K562 (cell line): ENCODE measurements at regions not wholly inside any gene's neighbourhood (a gene's known extent, or its start where the extent isn't known, plus 50 kb on each side); places are given as distances from the start of the nearest gene placed in this dataset.
A peak's percentile ranks its signal among the peaks of the same experiment; 100 is the strongest.

Source experiments
- ARID2 ChIP-seq: fragments of 450-650 bp; IDR thresholded peaks from 2 replicates; pipeline ENCODE4 v1.6.1; 2017; ENCODE audit warnings: antibody characterized with exemption, mild to moderate bottlenecking
- CBFA2T3 ChIP-seq: fragments of 450-650 bp; IDR thresholded peaks from 2 replicates; pipeline ENCODE4 v1.6.1; 2017
- CBX8 ChIP-seq: fragments of 200-600 bp; sonication (generic); IDR thresholded peaks from 2 replicates; pipeline ENCODE4 v1.6.1; 2012; ENCODE audit warnings: borderline replicate concordance, mixed run types, low read depth, mild to moderate bottlenecking, moderate library complexity, mixed read lengths, low read length, control low read depth, inconsistent platforms; ENCODE audit not compliant: poor library complexity, severe bottlenecking; ENCODE audit errors: extremely low read depth
- E2F3 ChIP-seq: fragments of 250-450 bp; sonication (Bioruptor Pico); IDR thresholded peaks from 2 replicates; pipeline ENCODE4 v1.4.0; 2020; ENCODE audit warnings: mild to moderate bottlenecking
- EP400 ChIP-seq: fragments of 450-650 bp; IDR thresholded peaks from 2 replicates; pipeline ENCODE4 v1.6.1; 2017; ENCODE audit warnings: antibody characterized with exemption, mild to moderate bottlenecking, moderate library complexity
- FOXA1 ChIP-seq: fragments of 450-650 bp; IDR thresholded peaks from 2 replicates; pipeline ENCODE4 v1.6.1; 2016; ENCODE audit warnings: mild to moderate bottlenecking, borderline replicate concordance
- HDAC3 ChIP-seq: fragments of 450-650 bp; IDR thresholded peaks from 2 replicates; pipeline ENCODE4 v1.6.1; 2018; ENCODE audit warnings: borderline replicate concordance, mild to moderate bottlenecking, moderate library complexity; ENCODE audit not compliant: partially characterized antibody
- HEY1 ChIP-seq: fragments of 250-450 bp; sonication (Bioruptor Pico); IDR thresholded peaks from 2 replicates; pipeline ENCODE4 v1.5.0; 2020; ENCODE audit warnings: mild to moderate bottlenecking, moderate library complexity, borderline replicate concordance
- JUND ChIP-seq, 2 experiments: IDR thresholded peaks; 2 replicates in 1 of 2; 3 replicates in 1 of 2; pipeline ENCODE4 v1.6.1; 2011; ENCODE audit warnings: borderline replicate concordance in 2 of 2, low read depth in 2 of 2, low read length in 2 of 2, improper control_type of control experiment in 1 of 2, missing biosample characterization in 1 of 2, missing genetic modification characterization in 1 of 2, missing genetic modification reagents in 1 of 2
- KDM1A ChIP-seq, 2 experiments: fragments of 450-650 bp; IDR thresholded peaks; 2 replicates each; pipeline ENCODE4 v1.6.1; 2016; ENCODE audit warnings: mild to moderate bottlenecking in 2 of 2
- KLF13 ChIP-seq: fragments of 450-650 bp; IDR thresholded peaks from 2 replicates; pipeline ENCODE4 v1.6.1; 2016; ENCODE audit warnings: missing genetic modification characterization, low read depth, mild to moderate bottlenecking, missing compliant biosample characterization, moderate library complexity, borderline replicate concordance
- KLF16 ChIP-seq: IDR thresholded peaks from 2 replicates; pipeline ENCODE4 v1.6.1; 2016; ENCODE audit warnings: antibody characterized with exemption
- MED1 ChIP-seq: sonication (generic); formaldehyde crosslinking; IDR thresholded peaks from 2 replicates; pipeline ENCODE4 v1.8.1; 2023; ENCODE audit warnings: missing genetic modification reagents, borderline replicate concordance
- MEIS2 ChIP-seq: fragments of 450-650 bp; IDR thresholded peaks from 2 replicates; pipeline ENCODE4 v1.6.1; 2014; ENCODE audit warnings: mild to moderate bottlenecking; ENCODE audit not compliant: partially characterized antibody
- PML ChIP-seq: IDR thresholded peaks from 2 replicates; pipeline ENCODE4 v1.6.1; 2012; ENCODE audit warnings: low read length, inconsistent platforms
- PRMT5 ChIP-seq: sonication (generic); formaldehyde crosslinking; IDR thresholded peaks from 2 replicates; pipeline ENCODE4 v1.5.0; 2020; ENCODE audit warnings: missing genetic modification reagents
- RNF2 ChIP-seq: sonication (generic); IDR thresholded peaks from 2 replicates; pipeline ENCODE4 v1.6.1; 2016
- SMAD4 ChIP-seq: fragments of 250-450 bp; sonication (Bioruptor Pico); conservative IDR thresholded peaks from 2 replicates; pipeline ENCODE4 v1.8.0; 2021; ENCODE audit warnings: inconsistent platforms, mild to moderate bottlenecking, moderate library complexity
- TAF9B ChIP-seq: fragments of 450-650 bp; IDR thresholded peaks from 2 replicates; pipeline ENCODE4 v1.6.1; 2018; ENCODE audit warnings: mild to moderate bottlenecking; ENCODE audit not compliant: partially characterized antibody
- TBL1XR1 ChIP-seq, 2 experiments: IDR thresholded peaks; 2 replicates each; pipeline ENCODE4 v1.6.1; 2012; ENCODE audit warnings: improper control_type of control experiment in 2 of 2, low read length in 2 of 2, mild to moderate bottlenecking in 1 of 2
- ZBTB1 ChIP-seq: sonication (generic); formaldehyde crosslinking; IDR thresholded peaks from 2 replicates; pipeline ENCODE4 v1.8.1; 2023; ENCODE audit warnings: missing genetic modification reagents, low read depth, mild to moderate bottlenecking, borderline replicate concordance
- ZEB2 ChIP-seq: fragments of 450-650 bp; IDR thresholded peaks from 2 replicates; pipeline ENCODE4 v1.6.1; 2016
- ZKSCAN3 ChIP-seq: fragments of 250-450 bp; sonication (Bioruptor Pico); IDR thresholded peaks from 2 replicates; pipeline ENCODE4 v1.4.0; 2020
- ZNF134 ChIP-seq: fragments of 250-450 bp; sonication (Bioruptor Pico); conservative IDR thresholded peaks from 2 replicates; pipeline ENCODE4 v1.4.0; 2020
- ZNF23 ChIP-seq: fragments of 250-450 bp; sonication (Bioruptor Pico); IDR thresholded peaks from 2 replicates; pipeline ENCODE4 v1.4.0; 2020; ENCODE audit warnings: mild to moderate bottlenecking
- ZNF384 ChIP-seq: IDR thresholded peaks from 2 replicates; pipeline ENCODE4 v1.6.1; 2012; ENCODE audit warnings: low read depth, low read length, improper control_type of control experiment
- ZNF766 ChIP-seq: fragments of 200-800 bp; sonication (Bioruptor generic); conservative IDR thresholded peaks from 2 replicates; pipeline ENCODE4 v1.6.1; 2016; ENCODE audit warnings: missing genetic modification characterization, missing compliant biosample characterization
- TF ChIP-seq, protein P1 (sequence below): fragments of 450-650 bp; formaldehyde crosslinking; IDR thresholded peaks from 2 replicates; pipeline ENCODE4 v1.4.0; 2020; ENCODE audit warnings: mild to moderate bottlenecking, moderate library complexity
- TF ChIP-seq, protein P2 (sequence below), 2 experiments: fragments of 450-650 bp in 1 of 2; sonication (generic) in 1 of 2; formaldehyde crosslinking in 1 of 2; IDR thresholded peaks in 1 of 2; conservative IDR thresholded peaks in 1 of 2; 2 replicates each; pipeline versions ENCODE4 v1.6.1 to v1.8.1; 2016 to 2023; ENCODE audit warnings: mild to moderate bottlenecking in 2 of 2, moderate library complexity in 2 of 2, inconsistent platforms in 1 of 2, missing genetic modification reagents in 1 of 2

DNA sequence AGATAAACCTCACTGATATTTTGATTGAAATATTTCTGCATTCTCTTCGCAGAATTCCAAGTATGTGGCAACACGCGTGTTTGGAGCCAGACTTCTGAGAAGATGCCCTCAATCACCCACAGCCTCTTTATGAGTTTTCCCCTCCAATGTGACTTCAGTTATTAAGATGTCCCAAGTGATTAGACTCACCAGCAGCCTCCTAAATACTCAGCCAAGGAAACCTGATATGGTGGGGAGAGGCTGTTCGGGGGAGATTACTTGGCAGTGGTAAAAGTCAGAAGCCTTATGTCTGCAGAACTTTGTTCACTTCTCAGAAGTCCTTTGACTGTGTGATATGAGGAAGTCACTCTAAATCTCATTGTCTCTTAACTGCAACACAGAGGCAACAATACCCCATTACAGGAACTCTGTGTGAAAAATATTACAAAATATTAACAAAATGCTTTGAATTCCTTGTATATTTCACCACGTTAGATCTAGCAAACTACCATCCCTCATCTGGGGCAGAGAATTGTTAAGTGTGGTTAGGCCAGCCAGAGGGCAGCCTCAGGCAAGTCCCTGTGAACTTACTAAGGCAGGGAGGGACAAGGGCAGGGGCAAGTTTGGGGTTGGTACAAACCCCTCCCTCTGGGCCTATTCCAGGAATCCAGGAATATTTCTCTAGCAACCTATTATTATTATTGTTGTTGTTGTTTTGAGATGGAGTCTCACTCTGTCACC, 151.4 kb upstream of the USP9X start (continued):
- TF ChIP-seq PRMT5 (no peak), ARID2 (no peak), E2F3 (no peak), ZNF766 (0 out of 2 replicates have a peak, but pooled peaks have one; percentile 24), TBL1XR1 (IDR thresholded peaks at IDR 0.05; ENCODE audit: low read length in 2 of 2) (peak in 1 of 2 experiments; percentile 45; a peak in 1 of 4 replicates), ZNF23 (CRISPR knock-in tag) (no peak), KLF13 (tag) (no peak), ZNF134 (CRISPR knock-in tag) (no peak), FOXA1 (no peak), CBFA2T3 (peak; percentile 90), ZBTB1 (CRISPR knock-in tag) (no peak), PML (peak; percentile 81; the same call in 1 of the 2 replicates), JUND (IDR thresholded peaks at IDR 0.05; ENCODE audit: borderline replicate concordance, low read depth, low read length) (no peak), JUND (tag; IDR thresholded peaks at IDR 0.05; ENCODE audit: borderline replicate concordance, low read depth, low read length) (0 out of 3 replicates have a peak, but pooled peaks have one; percentile 29), MEIS2 (peak; percentile 41), EP400 (no peak), KLF16 (peak; percentile 67; the same call in 1 of the 2 replicates), ZNF384 (no peak), SMAD4 (CRISPR knock-in tag) (peak; percentile 92), KDM1A (IDR thresholded peaks at IDR 0.05) (peak; percentile 38 to 46; a peak in 3 of 4 replicates), MED1 (CRISPR knock-in tag) (no peak), HDAC3 (peak; percentile 60), ZKSCAN3 (no peak), TAF9B (peak; percentile 27), HEY1 (CRISPR knock-in tag) (no peak), ZEB2 (no peak), RNF2 (peak; percentile 26; the same call in 1 of the 2 replicates), CBX8 (no peak)
- TF ChIP-seq, protein P1, sequence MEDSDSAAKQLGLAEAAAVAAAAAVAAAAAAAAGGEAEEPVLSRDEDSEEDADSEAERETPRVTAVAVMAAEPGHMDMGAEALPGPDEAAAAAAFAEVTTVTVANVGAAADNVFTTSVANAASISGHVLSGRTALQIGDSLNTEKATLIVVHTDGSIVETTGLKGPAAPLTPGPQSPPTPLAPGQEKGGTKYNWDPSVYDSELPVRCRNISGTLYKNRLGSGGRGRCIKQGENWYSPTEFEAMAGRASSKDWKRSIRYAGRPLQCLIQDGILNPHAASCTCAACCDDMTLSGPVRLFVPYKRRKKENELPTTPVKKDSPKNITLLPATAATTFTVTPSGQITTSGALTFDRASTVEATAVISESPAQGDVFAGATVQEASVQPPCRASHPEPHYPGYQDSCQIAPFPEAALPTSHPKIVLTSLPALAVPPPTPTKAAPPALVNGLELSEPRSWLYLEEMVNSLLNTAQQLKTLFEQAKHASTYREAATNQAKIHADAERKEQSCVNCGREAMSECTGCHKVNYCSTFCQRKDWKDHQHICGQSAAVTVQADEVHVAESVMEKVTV (CRISPR knock-in tag) = 0 out of 2 replicates have a peak, but pooled peaks have one; percentile 4
- TF ChIP-seq, protein P2, sequence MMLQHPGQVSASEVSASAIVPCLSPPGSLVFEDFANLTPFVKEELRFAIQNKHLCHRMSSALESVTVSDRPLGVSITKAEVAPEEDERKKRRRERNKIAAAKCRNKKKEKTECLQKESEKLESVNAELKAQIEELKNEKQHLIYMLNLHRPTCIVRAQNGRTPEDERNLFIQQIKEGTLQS (IDR thresholded peaks at IDR 0.05) = no peak
- TF ChIP-seq, protein P2 (CRISPR knock-in tag; conservative IDR thresholded peaks at IDR 0.05) = no peak
